ENCODE measurements at regions not wholly inside any gene's neighbourhood (a gene's known extent, or its start where the extent isn't known, plus 50 kb on each side); places are given as distances from the start of the nearest gene placed in this dataset.

- TF ChIP-seq POLR2A (IDR thresholded peaks at IDR 0.05): no peak
- no peak for TF ChIP-seq POLR2AphosphoS5 (IDR thresholded peaks at IDR 0.05)
- TF ChIP-seq CTCF (IDR thresholded peaks at IDR 0.05): no peak
- no peak for TF ChIP-seq EP300 (IDR thresholded peaks at IDR 0.05)
These were observed 134.1 kb downstream of the CCDC34 start for GRCh38 chr11:27228906-27229290.

All from suprapubic skin (tissue), 4 donors.